Activated CD8-positive, alpha-beta T cell treated with anti-CD3 and anti-CD28 coated beads, Interleukin-2, amount 10 ng/mL, durations not matched to agents 7 days and 5 days (primary cell): ENCODE measurements at regions not wholly inside any gene's neighbourhood (a gene's known extent, or its start where the extent isn't known, plus 50 kb on each side); places are given as distances from the start of the nearest gene placed in this dataset.
"Not testable (repeated sequence)": the region's sequence is repeated elsewhere in the genome, so short reads cannot be mapped to it uniquely, and the experiment has no call there.

Source experiments
- ATAC-seq: fragments of 150-1000 bp; cut with Tn5 transposase; one replicate; pipeline ENCODE4 v1.10.0; 2021; ENCODE audit warnings: moderate library complexity
- CTCF ChIA-PET: fragments of 350-600 bp; sonication (Branson Sonifier 250); formaldehyde crosslinking; loops from one replicate; lab custom pipeline; 2021; ENCODE audit warnings: antibody characterized with exemption; lab: Charles Lee
- POLR2A ChIA-PET: fragments of 350-600 bp; sonication (Branson Sonifier 250); formaldehyde crosslinking; loops from one replicate; lab custom pipeline; 2021; ENCODE audit warnings: antibody characterized with exemption; lab: Charles Lee
- DNase-seq: peaks from one replicate; pipeline ENCODE4 v3.0.0-alpha.2; 2020
- H3K27ac Mint-ChIP-seq: one replicate; pipeline ENCODE4 v1.8.0; 2021; ENCODE audit warnings: mild to moderate bottlenecking, mixed read lengths
- H3K27me3 Mint-ChIP-seq: one replicate; pipeline ENCODE4 v1.8.0; 2021; ENCODE audit warnings: low read depth, mixed read lengths
- H3K36me3 Mint-ChIP-seq: one replicate; pipeline ENCODE4 v1.8.0; 2021; ENCODE audit warnings: low read depth, mixed read lengths
- H3K4me1 Mint-ChIP-seq: one replicate; pipeline ENCODE4 v1.8.0; 2021; ENCODE audit warnings: low read depth, mixed read lengths
- H3K4me3 Mint-ChIP-seq: one replicate; pipeline ENCODE4 v1.8.0; 2021; ENCODE audit warnings: mild to moderate bottlenecking, mixed read lengths
- H3K9me3 Mint-ChIP-seq: one replicate; pipeline ENCODE4 v1.8.0; 2022; ENCODE audit warnings: mixed read lengths; ENCODE audit not compliant: insufficient read depth

GRCh38 chr14:19345298-19345911 lies 88.7 kb downstream of the POTEG start:
- H3K9me3 Mint-ChIP-seq, H3K4me1 Mint-ChIP-seq, H3K27ac Mint-ChIP-seq, H3K4me3 Mint-ChIP-seq, POLR2A ChIA-PET, DNase-seq, ATAC-seq, H3K27me3 Mint-ChIP-seq, CTCF ChIA-PET, H3K36me3 Mint-ChIP-seq: not testable (repeated sequence)

GRCh38 chr14:19346074-19346480 lies 88.1 kb downstream of the POTEG start:
- H3K9me3 Mint-ChIP-seq, DNase-seq, POLR2A ChIA-PET, CTCF ChIA-PET, H3K27ac Mint-ChIP-seq, H3K4me3 Mint-ChIP-seq, H3K27me3 Mint-ChIP-seq, H3K36me3 Mint-ChIP-seq, ATAC-seq, H3K4me1 Mint-ChIP-seq: not testable (repeated sequence)

DNA sequence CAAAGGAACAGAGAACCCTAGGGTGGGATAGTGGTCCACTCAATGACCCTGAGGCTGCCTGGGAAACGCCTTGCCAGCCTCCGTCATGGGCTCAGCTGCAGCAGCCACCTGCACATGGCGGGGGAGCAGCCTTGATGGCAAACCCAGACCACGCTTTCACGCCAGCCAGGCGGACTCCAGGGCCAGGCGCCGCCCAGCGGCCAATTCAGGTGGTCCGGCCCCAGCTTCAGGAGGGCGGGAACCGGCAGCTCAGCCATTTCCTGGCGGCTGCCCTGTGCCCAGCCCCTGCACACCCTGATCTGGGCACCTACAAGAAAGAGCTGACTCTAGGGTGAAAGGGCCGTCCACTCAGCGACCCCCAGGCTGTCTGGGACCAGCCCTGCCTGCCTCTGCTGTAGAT lies 87.5 kb downstream of the POTEG start:
- H3K27ac Mint-ChIP-seq, CTCF ChIA-PET, H3K27me3 Mint-ChIP-seq, POLR2A ChIA-PET, H3K4me3 Mint-ChIP-seq, H3K4me1 Mint-ChIP-seq, DNase-seq, H3K9me3 Mint-ChIP-seq, ATAC-seq, H3K36me3 Mint-ChIP-seq: not testable (repeated sequence)

DNA sequence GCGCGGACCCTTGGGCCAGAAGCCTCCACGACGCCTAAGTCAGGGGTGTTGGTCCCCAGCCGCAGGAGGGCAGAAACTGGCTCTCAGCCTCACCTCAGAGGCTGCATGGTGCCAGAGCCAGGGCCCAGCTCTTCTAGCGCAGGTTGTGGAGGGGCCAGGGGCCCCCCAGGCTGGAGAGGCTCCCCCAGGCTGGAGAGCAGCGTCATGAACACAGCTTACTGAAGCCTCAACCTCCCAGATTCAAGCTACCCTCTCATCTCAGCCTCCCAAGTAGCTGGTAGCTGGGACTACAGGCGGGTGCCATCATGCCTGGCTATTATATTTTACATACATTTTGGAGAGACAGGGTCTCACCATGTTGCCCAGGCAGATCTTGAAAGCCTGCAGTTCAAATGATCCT lies 87.0 kb downstream of the POTEG start:
- DNase-seq, H3K36me3 Mint-ChIP-seq, H3K27me3 Mint-ChIP-seq, POLR2A ChIA-PET, CTCF ChIA-PET, H3K9me3 Mint-ChIP-seq, H3K4me3 Mint-ChIP-seq, H3K27ac Mint-ChIP-seq, ATAC-seq, H3K4me1 Mint-ChIP-seq: not testable (repeated sequence)
